GM04503 (cell line): ENCODE measurements at regions not wholly inside any gene's neighbourhood (a gene's known extent, or its start where the extent isn't known, plus 50 kb on each side); places are given as distances from the start of the nearest gene placed in this dataset.
"Not testable (repeated sequence)": the region's sequence is repeated elsewhere in the genome, so short reads cannot be mapped to it uniquely, and the experiment has no call there.

ENCODE experiments used
- DNase-seq: peaks from one replicate; pipeline ENCODE4 v3.0.0-alpha.2; 2012; ENCODE audit warnings: low read depth

GRCh38 chr5:89071101-89071940 is 188.3 kb upstream of the MEF2C start:
- DNase-seq: no peak

GRCh38 chr5:89069591-89069990 is 186.6 kb upstream of the MEF2C start:
- DNase-seq: no peak

GRCh38 chr5:89067362-89067761 is 184.4 kb upstream of the MEF2C start:
- DNase-seq: no peak

GRCh38 chr5:89065919-89066318 is 182.9 kb upstream of the MEF2C start:
- DNase-seq: no peak

GRCh38 chr5:89064736-89065135 is 181.8 kb upstream of the MEF2C start:
- DNase-seq: no peak

- no peak for DNase-seq
Observed at GRCh38 chr5:89064054-89064453, 181.1 kb upstream of the MEF2C start.

GRCh38 chr5:89060768-89061167 is 177.8 kb upstream of the MEF2C start:
- DNase-seq: no peak

GRCh38 chr5:89059274-89059673 is 176.3 kb upstream of the MEF2C start:
- DNase-seq: no peak

GRCh38 chr5:89055695-89056085 is 172.7 kb upstream of the MEF2C start:
- DNase-seq: no peak

- DNase-seq: no peak
Observed at GRCh38 chr5:89055015-89055694, 172.2 kb upstream of the MEF2C start.

- no peak for DNase-seq
Observed at GRCh38 chr5:89053547-89053946, 170.6 kb upstream of the MEF2C start.

GRCh38 chr5:89050062-89050461 is 167.1 kb upstream of the MEF2C start:
- DNase-seq: not testable (repeated sequence)

- DNase-seq: peak; percentile 30
Observed at GRCh38 chr5:89047571-89047970, 164.6 kb upstream of the MEF2C start.

- DNase-seq: no peak
Observed at GRCh38 chr5:89045216-89045615, 162.2 kb upstream of the MEF2C start.

GRCh38 chr5:89044674-89045200 is 161.8 kb upstream of the MEF2C start:
- no peak for DNase-seq

GRCh38 chr5:89043676-89044075 is 160.7 kb upstream of the MEF2C start:
- DNase-seq: no peak

GRCh38 chr5:89042746-89043145 is 159.8 kb upstream of the MEF2C start:
- no peak for DNase-seq

- DNase-seq: no peak
Observed at GRCh38 chr5:89041976-89042375, 159.0 kb upstream of the MEF2C start.

- no peak for DNase-seq
Observed at GRCh38 chr5:89041249-89041779, 158.3 kb upstream of the MEF2C start.

- DNase-seq: peak; percentile 23
Observed at GRCh38 chr5:89036704-89037489, 153.9 kb upstream of the MEF2C start.

GRCh38 chr5:89036166-89036565 is 153.2 kb upstream of the MEF2C start:
- DNase-seq: no peak

GRCh38 chr5:89034588-89034987 is 151.6 kb upstream of the MEF2C start:
- DNase-seq: no peak
